HG02588 (cell line): ENCODE measurements at regions not wholly inside any gene's neighbourhood (a gene's known extent, or its start where the extent isn't known, plus 50 kb on each side); places are given as distances from the start of the nearest gene placed in this dataset.

Source experiments
- ATAC-seq: cut with Tn5 transposase; IDR thresholded peaks from one replicate; pipeline ENCODE4 v1.9.1; 2021; ENCODE audit warnings: mild to moderate bottlenecking, moderate library complexity; ENCODE audit not compliant: unreplicated experiment

DNA sequence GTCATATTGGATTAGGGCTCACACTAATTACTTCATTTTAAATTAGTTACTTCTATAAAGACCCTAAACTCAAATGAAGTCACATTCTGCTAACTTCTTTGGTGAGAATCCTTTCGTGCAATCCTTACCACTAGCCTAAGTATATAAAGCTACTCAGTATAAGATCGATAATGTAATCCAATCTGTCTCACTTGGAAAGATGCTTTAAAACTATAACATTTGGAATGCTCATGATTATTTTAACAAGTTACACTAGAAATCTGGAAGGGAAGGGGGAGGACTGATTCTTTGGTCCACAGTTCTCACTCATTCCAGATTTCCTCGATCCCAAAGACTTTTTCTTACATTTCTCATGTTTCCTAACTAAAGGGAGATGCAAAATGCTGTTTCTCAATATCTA, 336.4 kb upstream of the SLIT2 start:
- ATAC-seq, result no peak

DNA sequence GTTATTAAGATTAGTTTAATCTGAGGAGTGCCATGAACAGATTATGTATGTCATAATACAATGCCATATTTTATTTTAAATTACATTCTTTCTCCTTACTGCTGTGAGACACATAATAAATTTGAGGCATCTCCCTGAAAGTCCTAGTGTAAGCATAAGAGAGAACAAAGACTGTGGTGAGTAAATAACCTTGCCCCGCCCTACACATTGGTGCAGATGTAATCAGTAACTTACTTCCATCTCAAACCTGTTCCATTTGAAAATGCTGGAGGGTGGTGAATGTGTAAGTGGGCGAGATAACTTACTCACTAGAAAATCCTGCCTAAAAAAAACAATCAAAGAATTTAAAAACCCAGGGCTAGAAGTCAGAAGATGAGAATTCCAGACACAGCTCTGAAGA, 338.1 kb upstream of the SLIT2 start:
- ATAC-seq, result no peak

DNA sequence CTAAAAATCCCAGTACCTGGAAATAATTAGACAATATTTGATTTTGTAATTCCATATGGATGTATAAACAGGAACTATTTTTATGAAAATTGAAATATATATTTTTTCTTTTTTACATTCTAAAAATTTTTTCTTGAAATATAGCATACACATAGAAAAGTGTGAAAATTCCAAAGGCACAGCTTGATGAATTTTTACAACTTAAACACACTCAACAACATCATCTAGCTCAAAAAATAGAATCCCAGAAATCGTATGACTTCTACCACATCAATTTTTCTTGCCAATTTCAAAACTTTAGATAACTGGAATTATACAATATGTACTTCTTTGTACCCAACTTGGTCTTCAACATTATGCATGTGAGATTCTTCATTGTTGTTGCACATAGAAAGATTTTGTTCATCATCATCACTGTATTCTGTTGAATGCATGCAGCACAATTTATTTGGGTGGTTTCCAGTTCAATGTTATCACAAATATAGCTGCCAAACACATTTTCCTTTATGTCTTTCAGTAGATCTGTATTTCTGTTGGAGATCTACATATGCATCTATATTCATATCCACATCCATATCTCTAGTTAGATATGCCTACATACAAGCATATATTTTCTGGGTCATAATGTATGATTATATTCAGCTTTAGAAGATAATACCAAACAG, 340.7 kb upstream of the SLIT2 start:
- no peak for ATAC-seq

DNA sequence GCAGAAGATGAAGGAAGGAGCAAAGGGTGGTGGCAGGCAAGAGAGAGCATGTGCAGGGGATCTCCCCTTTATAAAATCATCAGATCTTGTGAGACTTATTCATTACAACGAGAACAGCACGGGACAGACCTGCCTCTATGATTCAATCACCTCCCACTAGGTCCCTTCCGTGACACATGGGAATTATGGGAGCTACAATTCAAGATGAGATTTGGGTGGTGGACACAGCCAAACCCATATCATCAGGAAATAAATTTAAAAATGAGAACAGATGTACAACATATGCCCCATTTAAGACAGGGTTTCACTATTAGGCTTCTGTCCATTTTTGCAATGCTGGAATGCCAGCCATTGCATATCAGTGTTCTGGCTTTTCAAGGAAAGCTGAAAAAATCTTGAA, 346.7 kb upstream of the SLIT2 start:
- ATAC-seq, result no peak

DNA sequence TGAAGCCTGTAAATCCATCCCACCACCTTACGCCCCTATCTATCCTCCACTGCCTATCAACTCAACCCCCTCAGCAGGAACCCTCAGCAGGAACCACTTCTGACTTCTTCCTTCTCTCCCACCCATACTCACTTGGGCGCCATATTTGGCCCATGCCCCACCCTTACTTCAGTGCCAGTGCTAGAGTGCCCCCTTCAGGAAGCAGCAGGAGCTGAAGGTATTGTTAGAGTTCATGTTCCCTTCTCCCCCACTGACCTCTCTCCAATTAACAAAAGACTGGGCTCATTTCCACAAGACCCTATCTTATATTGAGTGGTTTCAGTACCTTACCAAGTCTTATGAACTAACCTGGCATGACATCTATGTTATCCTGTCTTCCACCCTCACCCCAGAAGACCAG, 363.1 kb upstream of the SLIT2 start:
- no peak for ATAC-seq

DNA sequence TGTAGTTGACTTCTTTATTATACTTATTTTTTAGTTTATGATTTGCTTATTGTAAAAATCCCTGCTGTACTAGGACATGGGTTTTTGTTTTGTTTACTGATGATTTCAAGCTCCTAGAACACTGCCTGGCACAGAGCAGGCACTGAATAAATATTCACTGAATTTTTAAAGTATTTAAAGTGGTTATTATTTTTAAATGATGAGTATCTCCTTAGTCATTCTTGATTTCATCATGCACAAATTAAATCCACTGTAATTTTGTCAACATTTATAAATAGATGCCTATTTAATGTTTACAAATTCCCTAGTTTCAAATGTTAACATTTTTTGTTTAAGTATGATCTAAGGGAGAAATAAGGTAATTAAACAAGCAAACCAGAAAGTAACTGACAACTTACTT, 367.9 kb upstream of the SLIT2 start:
- no peak for ATAC-seq

DNA sequence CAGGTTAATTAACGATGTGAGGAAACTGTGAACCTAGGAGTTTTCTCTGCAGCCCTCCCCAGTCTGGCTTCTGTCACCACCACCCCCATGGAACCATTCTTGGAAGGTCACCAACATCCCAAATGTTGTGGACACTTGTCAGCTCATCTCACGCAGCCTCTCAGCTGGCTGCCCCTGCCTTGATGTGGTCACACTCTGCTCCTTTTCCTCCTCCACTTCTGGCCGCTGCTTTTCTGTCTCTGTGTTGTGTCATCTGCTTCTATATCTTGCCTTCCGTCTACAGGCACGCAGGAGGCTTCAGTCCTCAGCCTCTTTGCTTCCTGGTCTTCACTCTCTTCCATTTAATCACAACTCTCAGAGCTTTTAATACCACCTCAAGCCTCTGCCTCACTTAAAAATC, 371.5 kb upstream of the SLIT2 start:
- no peak for ATAC-seq

DNA sequence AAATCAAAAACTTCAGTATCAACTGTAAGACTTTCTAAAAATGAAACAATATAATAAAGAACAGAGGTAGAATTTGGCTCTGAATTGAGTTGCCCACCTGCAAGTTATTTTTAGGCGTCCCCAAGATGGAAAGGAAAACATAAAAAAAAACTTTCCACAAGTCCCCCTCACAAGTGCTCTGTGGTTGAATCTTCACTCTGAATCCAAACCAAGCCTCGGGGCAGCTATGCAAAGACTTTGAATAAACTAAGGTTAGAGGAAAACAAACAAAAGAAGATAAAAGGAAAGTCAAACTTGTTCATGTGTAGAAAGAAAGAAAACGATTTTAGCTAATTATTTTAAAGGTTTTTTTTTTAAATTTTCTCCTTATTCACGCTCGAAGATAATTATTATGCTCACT, 372.4 kb upstream of the SLIT2 start:
- no peak for ATAC-seq

DNA sequence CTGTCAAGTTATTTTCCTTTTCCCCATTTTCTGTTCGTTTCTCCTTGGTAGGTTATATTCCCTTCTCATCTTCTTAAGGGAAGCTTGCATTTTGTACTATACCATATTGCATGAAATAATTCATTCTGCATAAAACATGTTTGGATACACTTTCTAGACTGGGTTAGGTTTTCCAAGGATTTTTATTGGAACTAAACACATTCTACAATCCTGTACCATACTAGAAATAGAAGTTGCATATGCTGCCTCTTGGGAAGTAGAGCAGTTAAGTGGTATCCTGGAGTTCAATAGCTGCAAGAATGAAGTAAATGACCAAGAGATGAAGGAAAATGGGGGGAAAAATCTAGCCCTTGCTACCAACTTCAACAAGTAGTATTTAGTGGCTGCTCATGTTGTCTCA, 393.7 kb upstream of the SLIT2 start:
- no peak for ATAC-seq

DNA sequence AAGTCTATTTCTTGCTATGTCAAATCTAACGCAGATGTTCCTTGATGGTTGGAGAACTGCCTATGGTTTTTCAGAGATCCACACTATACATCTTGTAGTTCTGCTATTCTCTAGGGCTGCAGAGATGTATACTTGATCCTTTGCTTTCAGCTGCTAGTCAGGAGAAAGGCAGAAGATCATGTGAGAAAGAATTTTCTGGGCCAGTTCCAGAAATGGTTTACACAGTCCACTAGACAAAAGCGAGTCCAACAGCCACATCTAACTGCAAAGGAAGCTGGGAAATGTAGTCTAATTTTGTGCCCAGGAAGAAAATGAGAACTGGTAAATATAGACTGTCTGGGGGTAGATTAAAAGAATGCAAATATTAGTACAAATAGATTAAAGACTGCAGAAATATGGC, 394.3 kb upstream of the SLIT2 start:
- no peak for ATAC-seq

DNA sequence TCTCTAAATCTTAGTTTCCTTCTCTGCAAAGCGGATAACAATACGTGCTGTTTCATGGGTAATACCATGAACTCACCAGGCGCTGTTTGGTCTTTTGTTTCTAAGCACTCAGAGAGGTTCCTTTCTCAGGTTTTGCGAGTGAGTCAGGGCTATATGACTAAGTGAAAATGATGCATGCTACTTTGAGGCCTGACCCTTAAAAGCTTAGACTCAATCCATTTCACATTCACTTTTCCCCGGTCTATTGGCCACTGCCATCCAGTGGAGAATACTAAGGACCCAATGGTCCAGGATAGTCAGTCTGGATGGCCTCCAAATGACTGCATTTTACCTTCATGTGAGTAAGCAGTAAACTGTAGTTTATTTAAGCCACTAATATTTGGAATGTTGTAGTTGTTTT, 400.8 kb upstream of the SLIT2 start:
- no peak for ATAC-seq

DNA sequence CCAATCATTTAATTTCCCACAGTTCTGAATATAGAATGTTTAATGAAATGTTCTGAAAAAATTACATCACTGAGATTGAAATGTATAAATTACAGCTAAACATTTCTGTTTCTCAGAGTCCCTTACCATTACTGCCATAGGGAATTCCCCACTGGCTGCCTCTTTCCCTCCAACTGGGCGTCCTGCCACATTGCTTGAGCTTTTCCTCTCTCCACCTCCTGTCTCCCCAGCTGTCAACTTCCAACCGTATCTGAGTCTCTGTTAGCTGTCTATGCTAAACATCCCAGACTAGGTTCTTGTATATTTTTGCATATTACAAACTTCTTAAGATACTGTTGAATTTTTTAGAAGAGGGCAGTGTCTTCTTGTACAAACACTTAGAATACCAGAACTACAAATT, 407.3 kb upstream of the SLIT2 start:
- ATAC-seq, result no peak

DNA sequence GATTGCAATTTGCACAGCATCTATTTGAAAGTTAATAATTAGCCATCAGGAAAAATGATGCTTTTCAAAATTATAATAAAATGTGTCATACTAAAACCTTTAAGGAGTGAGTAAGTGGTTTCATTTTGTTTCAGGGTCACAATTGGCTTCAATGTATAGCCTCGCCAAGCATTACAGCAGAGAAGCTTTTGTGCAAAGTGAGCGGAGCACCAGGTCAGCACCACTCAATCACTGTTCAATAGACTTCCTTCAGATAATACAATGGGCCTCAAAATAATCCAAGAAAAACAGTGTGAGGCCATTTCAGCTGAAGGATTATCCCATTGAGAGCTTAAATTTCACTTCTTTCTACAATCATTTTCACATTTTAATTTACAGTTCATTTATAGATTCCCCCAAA, 409.2 kb upstream of the SLIT2 start:
- no peak for ATAC-seq

DNA sequence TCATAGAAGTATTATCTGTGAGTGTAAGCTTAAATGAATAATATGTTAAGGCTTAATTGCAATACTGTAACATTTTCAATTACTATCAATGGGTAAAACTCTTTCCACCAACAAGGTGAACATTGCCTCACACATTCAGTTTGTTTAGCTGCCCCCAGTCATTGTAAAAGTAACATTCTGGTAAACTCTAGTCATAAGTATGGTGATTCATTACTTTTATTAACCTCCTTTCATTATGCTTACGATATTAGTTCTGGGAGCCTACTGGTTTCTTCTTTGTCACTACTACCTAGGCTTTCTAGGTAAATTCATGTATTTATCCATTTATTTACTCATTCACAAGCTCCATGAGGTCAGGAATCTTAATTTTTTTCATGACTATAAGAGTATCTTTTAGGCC, 412.8 kb upstream of the SLIT2 start:
- ATAC-seq, result no peak

DNA sequence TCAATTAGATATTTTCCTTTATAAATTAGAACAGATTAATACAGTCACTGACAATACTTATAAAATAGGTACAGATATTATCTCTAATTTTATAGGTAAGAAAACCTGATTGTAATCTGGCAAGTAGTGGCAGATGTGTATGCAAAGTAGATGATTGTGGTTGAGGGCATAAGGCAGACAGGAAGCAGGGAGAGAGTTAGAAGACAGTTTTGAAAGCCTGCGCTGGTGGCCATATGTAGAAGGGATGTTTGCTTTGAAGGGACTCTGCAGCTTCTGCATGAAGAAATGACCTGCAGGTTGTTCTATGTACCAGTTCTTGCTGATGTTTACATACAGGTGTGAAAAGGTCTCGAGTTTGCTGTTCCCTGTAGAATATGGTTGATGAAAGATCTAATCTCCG, 416.3 kb upstream of the SLIT2 start:
- ATAC-seq, result no peak

DNA sequence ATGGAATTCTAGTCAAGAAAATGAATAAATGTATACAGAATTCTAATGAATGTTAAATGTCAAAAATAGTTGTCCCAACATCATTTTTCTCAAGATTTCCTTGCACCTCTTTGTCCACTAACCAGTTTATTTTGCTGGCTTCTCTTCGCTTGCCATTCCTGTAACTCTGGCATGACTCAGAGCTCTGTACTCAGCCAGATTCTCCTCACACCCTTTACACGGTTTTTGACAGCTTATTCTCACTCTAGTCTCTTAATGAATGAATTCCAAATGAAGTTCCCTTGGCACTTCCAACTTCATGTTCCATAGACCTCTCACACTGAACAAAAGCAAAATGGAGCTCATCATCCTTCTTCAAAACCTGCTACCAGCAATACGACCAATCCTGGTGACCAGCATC, 419.3 kb upstream of the SLIT2 start:
- ATAC-seq, result no peak

DNA sequence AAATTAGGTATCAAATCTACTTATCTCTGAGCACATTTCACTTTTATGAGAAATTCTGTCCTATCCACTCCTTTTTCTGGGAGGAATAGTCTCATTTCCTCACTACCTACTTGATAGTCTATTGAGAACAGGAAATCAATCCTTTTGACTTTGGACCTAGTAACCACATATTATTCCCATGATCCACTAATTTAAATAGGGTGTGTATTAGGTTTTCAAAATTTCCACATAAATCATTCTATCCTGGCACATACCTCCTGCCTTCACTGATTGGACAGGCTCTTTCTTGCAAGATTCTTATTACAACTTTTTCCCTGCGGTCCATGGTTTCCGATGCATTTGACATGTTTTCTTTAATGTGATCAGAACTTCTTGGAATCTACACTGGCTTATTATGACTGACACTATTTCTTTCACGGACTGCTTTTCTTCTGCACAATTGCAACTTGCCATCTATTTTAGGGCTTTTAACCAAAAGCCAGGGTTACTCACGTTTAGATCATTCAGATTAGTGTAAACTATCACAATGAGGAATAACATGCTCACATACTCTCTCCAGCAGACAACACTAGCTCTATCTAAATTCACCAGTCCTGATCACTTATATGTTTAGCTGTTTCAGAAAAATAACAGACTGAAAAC, 419.9 kb upstream of the SLIT2 start:
- ATAC-seq, result no peak

DNA sequence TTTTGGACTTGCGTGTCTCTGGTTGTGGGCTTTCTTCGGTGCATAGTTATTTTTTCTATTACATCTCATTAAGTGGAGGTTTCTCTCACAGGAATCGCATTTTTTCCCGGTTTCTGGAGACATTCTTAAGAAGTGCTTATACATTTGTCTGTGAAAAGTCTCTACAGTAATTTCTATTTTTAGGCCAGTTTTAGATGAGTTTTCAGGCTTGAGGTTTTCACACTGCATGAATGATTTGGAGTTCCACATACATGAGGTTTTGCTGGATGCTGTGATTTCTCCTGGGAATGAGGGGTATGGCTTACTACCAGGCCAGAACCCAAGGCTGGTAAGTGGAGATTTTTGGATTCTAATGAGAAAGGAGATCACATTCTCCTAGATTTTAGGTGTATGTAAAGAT, 422.6 kb upstream of the SLIT2 start:
- ATAC-seq, result no peak

DNA sequence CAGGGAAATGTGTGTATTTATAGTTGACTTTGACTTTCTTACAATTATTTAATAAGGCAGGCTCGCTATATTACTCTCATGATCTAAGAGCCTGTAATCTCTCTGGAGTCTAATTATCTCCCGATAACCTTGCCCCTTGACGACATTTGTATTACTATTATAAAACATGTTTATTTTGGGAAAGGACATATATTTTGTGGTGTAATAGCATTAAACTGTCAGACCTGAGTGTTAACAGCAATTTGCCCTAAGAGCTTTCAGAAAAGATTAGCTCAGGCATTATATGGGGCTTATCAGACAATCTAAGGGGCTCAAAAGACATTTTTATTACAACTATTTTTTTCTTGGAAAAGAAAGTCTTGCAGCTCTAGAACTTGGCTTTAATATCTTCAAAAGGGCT, 427.9 kb upstream of the SLIT2 start:
- no peak for ATAC-seq

DNA sequence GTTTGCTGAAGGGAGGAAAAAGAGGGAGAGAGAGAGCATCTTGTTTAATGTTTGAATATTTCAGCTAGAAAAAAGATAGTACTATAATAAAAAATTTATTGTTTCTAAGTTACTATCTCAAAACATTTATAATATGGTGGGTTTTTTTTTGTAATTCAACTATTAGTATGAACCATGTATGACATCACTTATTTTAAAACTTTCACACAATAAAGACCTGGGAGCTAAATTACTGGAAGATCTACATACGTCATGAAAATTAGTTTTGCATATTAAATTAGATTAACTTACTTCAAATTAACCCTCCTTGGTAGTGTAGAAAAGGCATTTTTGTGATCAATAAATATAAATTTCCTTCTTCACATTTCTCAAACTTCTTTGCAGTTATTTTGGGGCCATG, 432.0 kb upstream of the SLIT2 start:
- ATAC-seq, result no peak

DNA sequence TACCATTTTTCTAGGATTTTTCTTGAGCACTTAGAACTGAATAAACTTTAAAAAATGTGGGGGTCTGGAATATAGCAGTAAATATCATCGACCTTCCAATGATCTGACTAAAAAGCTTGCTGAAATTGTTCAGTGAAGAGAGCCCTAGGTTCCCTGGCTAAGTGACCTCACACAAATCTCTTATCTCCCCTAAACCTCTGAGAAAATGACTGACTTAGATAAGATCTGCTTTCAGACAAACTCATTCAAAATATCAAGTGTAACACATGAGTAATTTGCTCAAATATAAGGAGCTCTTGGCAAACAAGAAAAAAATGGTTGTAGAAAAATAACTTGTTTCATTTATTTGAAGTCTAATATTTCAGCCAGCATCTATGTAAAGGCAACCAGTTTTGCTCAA, 441.7 kb upstream of the SLIT2 start:
- ATAC-seq, result no peak

DNA sequence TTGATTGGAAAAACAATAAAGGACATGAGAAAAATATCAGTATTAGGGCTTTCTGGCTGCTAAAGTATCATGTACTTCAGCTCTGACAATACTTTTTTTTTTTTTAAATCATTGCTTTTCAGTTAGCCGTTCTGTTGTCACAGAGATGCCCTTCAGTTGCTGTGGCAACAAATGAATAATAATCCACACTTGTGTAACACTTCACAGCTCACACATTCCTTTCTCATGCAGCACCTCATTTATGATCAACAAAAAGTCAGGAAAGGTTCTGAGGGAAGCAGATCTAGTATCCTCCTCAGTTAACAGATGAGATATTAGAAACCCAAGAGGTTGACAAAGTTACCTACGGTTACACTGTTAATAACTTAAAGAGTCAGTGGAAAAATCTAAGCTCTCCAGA, 444.2 kb upstream of the SLIT2 start:
- ATAC-seq, result no peak

DNA sequence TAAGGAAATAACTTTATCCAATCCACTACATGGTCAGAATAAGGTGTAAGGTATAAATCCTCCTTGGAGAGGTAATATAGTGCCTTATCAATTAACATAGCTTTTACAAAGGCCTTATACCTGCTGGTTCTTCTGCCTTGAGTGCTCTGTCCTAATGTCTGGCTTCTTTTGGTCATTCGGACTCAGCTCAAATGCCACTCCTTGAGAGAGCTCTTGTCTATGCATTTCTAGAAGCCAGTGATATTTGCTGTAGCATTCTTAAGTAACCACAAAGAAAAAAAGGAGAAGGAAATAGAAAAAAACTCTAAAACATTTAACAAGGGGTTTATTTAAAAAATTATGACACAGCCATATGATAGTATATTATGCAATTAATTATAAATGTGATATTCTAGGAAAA, 444.8 kb upstream of the SLIT2 start:
- no peak for ATAC-seq
